Bronchial epithelial cell (primary cell): ENCODE measurements at regions not wholly inside any gene's neighbourhood (a gene's known extent, or its start where the extent isn't known, plus 50 kb on each side); places are given as distances from the start of the nearest gene placed in this dataset.
A peak's percentile ranks its signal among the peaks of the same experiment; 100 is the strongest.

Experiments
- DNase-seq: peaks from one replicate; pipeline ENCODE4 v3.0.0-alpha.2; 2010; ENCODE audit warnings: low read depth
- FAIRE-seq: peaks from 2 replicates; lab custom pipeline; 2011; peaks lifted over from hg19 to GRCh38; lab: Jason Lieb, UNC
- H3K27me3 ChIP-seq: 2 replicates; pipeline ENCODE4 v1.5.1; 2011; ENCODE audit warnings: low read length; ENCODE audit not compliant: control insufficient read depth, insufficient read depth
- H3K36me3 ChIP-seq: 2 replicates; pipeline ENCODE4 v1.5.1; 2011; ENCODE audit warnings: low read length; ENCODE audit not compliant: control insufficient read depth, insufficient read depth
- H3K4me3 ChIP-seq: 2 replicates; pipeline ENCODE4 v1.5.1; 2011; ENCODE audit warnings: mild to moderate bottlenecking, low read depth, low read length, control low read depth
- TF ChIP-seq, protein P1 (sequence below): IDR thresholded peaks from 2 replicates; pipeline ENCODE4 v1.5.1; 2011; ENCODE audit warnings: mild to moderate bottlenecking, moderate library complexity, low read length, control low read depth, inconsistent platforms; ENCODE audit not compliant: insufficient read depth, severe bottlenecking

GRCh38 chr17:70794738-70795137 is 625.4 kb downstream of the KCNJ2 start:
- DNase-seq = no peak
- Histone ChIP-seq H3K36me3 (no peaks in the 10 kb centered on the region), H3K27me3 (no peaks in the 10 kb centered on the region), H3K4me3 (no peak overlapping the region)
- TF ChIP-seq, protein P1, sequence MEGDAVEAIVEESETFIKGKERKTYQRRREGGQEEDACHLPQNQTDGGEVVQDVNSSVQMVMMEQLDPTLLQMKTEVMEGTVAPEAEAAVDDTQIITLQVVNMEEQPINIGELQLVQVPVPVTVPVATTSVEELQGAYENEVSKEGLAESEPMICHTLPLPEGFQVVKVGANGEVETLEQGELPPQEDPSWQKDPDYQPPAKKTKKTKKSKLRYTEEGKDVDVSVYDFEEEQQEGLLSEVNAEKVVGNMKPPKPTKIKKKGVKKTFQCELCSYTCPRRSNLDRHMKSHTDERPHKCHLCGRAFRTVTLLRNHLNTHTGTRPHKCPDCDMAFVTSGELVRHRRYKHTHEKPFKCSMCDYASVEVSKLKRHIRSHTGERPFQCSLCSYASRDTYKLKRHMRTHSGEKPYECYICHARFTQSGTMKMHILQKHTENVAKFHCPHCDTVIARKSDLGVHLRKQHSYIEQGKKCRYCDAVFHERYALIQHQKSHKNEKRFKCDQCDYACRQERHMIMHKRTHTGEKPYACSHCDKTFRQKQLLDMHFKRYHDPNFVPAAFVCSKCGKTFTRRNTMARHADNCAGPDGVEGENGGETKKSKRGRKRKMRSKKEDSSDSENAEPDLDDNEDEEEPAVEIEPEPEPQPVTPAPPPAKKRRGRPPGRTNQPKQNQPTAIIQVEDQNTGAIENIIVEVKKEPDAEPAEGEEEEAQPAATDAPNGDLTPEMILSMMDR = no peak
- FAIRE-seq = no peak

- Histone ChIP-seq H3K36me3 (no peaks in the 10 kb centered on the region), H3K27me3 (no peaks in the 10 kb centered on the region), H3K4me3 (no peak overlapping the region)
- DNase-seq = no peak
- FAIRE-seq = no peak
- TF ChIP-seq, protein P1 = no peak
Measured at GRCh38 chr17:70795620-70796019, 626.3 kb downstream of the KCNJ2 start.

- H3K27me3 ChIP-seq = no peaks in the 10 kb centered on the region
- H3K36me3 ChIP-seq = no peaks in the 10 kb centered on the region
- H3K4me3 ChIP-seq = no peak overlapping the region
- TF ChIP-seq, protein P1 = no peak
- FAIRE-seq (no peak), DNase-seq (no peak)
Measured at GRCh38 chr17:70796757-70797156, 627.4 kb downstream of the KCNJ2 start.

DNA sequence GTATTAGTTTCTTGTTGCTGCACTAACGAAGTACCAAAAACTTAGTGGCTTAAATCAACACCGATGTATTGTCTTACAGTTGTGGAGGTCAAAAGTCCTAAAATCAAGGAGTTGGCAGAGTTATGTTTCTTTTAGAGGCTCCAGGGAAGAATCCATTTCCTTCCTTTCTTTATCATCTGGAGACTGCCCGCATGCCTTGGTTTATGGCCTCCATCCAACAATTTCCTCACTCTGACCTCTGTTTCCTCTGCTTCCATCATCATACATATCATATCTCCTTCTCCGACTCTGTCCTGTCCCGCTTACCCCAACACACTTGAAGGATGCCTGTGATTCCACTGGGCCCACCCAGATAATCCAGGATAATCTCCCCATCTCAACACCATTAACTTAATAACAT is 627.8 kb downstream of the KCNJ2 start:
- FAIRE-seq = no peak

DNA sequence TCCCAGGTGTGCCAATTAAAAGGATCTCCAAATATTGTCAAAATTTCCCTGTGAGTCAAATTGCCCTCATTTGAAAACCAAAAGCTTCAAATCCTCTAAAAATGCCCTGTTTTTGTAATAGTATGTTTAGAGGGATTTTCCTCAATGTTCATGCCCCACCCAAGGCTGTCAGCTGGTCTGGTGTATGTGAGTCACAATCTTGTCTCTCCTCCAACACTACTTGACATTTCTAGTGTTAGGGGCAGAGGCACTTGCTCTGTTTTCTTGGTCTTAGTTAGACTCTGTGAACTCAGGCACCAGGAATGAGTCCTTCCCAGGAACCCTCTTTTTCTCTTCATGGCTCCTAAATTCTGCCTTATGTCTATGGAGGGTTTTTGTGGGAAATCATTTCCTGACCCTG is 634.8 kb downstream of the KCNJ2 start:
- FAIRE-seq (no peak), DNase-seq (peak; percentile 28)
- TF ChIP-seq, protein P1 = no peak
- Histone ChIP-seq H3K4me3 (no peak overlapping the region), H3K27me3 (no peaks in the 10 kb centered on the region), H3K36me3 (no peaks in the 10 kb centered on the region)

More for the DNA sequence above, 627.8 kb downstream of the KCNJ2 start:
- TF ChIP-seq, protein P1 = no peak
- DNase-seq = no peak
- no peaks in the 10 kb centered on the region for H3K27me3 ChIP-seq
- no peak overlapping the region for H3K4me3 ChIP-seq
- no peaks in the 10 kb centered on the region for H3K36me3 ChIP-seq

- H3K36me3 ChIP-seq = no peaks in the 10 kb centered on the region
- no peak overlapping the region for H3K4me3 ChIP-seq
- TF ChIP-seq, protein P1 = peak; percentile 64
- DNase-seq (peak; percentile 36), FAIRE-seq (peak; percentile 93)
- H3K27me3 ChIP-seq = no peaks in the 10 kb centered on the region
Measured at GRCh38 chr17:70808596-70808995, 639.3 kb downstream of the KCNJ2 start.
